B cell (primary cell): ENCODE measurements at regions not wholly inside any gene's neighbourhood (a gene's known extent, or its start where the extent isn't known, plus 50 kb on each side); places are given as distances from the start of the nearest gene placed in this dataset.

Experiments used
- EZH2 ChIP-seq: IDR thresholded peaks from 2 replicates; pipeline ENCODE4 v1.6.1; 2012; ENCODE audit warnings: borderline replicate concordance, low read depth, mild to moderate bottlenecking, moderate library complexity, low read length; ENCODE audit not compliant: insufficient read depth, poor library complexity, severe bottlenecking
- TF ChIP-seq, protein P1 (sequence below): fragments of 200-600 bp; IDR thresholded peaks from one replicate; pipeline ENCODE4 v1.8.0; 2022; ENCODE audit warnings: antibody characterized with exemption, mild to moderate bottlenecking

DNA sequence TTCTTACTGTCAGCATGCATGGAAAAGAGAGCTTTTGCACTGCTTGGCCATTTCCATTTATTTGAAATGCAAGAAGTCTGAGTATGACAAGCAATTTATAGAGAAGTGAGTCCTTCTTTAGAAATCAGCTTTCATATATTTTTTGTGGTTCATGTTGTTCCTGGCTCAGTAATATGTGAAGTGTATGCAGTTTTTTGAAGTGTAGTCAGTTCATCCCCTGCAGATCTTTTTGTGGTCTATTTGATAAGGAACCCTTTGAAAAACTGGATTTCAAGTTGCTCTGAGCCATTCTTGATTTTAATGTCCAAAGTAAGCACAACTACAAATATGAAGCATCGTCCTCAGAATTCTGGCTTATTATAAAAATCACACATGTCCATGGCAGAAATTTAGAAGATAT is 294.1 kb upstream of the SMC2 start:
- TF ChIP-seq, protein P1, sequence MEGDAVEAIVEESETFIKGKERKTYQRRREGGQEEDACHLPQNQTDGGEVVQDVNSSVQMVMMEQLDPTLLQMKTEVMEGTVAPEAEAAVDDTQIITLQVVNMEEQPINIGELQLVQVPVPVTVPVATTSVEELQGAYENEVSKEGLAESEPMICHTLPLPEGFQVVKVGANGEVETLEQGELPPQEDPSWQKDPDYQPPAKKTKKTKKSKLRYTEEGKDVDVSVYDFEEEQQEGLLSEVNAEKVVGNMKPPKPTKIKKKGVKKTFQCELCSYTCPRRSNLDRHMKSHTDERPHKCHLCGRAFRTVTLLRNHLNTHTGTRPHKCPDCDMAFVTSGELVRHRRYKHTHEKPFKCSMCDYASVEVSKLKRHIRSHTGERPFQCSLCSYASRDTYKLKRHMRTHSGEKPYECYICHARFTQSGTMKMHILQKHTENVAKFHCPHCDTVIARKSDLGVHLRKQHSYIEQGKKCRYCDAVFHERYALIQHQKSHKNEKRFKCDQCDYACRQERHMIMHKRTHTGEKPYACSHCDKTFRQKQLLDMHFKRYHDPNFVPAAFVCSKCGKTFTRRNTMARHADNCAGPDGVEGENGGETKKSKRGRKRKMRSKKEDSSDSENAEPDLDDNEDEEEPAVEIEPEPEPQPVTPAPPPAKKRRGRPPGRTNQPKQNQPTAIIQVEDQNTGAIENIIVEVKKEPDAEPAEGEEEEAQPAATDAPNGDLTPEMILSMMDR, result no peak
- no peak for TF ChIP-seq EZH2
